Stimulated activated CD4-positive, alpha-beta T cell treated with anti-CD3 and anti-CD28 coated beads, TNF-alpha, amount 100 ng/mL, for 1 hour (primary cell): ENCODE measurements at regions not wholly inside any gene's neighbourhood (a gene's known extent, or its start where the extent isn't known, plus 50 kb on each side); places are given as distances from the start of the nearest gene placed in this dataset.

Source experiments
- DNase-seq, 3 donors: peaks; one replicate each; pipeline ENCODE4 v3.0.0-alpha.2; 2020; ENCODE audit warnings: low read depth in 3 of 3, low spot score in 1 of 3

DNA sequence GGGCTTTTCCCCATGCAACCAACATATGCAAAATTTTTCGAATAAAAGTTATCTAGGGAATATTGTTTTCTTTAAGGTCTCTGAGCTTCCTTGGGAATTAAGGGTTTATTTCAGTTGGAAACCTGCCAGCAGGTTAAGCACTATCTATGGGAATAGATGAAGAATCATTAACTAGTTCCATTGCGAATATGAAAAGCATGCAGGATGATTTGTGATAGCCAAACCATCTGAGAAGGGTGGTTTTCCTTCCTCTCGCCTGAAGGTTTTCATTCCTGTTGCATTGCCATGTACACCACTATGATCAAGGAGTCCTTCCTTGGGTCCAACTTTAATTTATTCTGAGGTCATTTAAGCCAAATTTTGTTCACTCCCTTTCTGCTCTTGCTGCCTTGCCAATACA lies 184.9 kb downstream of the NR2F2 start:
- DNase-seq: no peak

DNA sequence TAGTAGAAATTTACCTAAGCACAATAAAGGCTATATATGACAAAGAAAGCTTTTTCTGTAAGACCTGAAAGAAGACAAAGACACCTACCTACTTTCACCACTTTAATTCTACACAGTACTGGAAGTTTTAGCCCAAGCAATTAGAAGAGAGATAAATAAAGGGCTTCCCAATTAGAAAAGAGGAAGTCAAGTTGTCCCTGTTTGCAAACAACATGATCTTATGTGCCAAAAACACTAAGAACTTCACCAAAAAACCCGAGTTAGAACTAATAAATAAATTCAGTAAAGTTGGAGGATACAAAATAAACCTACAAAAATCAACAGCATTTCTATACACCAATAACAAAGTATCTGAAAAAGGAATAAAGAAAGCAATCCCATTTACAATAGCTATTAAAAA lies 190.9 kb downstream of the NR2F2 start:
- DNase-seq: no peak

DNA sequence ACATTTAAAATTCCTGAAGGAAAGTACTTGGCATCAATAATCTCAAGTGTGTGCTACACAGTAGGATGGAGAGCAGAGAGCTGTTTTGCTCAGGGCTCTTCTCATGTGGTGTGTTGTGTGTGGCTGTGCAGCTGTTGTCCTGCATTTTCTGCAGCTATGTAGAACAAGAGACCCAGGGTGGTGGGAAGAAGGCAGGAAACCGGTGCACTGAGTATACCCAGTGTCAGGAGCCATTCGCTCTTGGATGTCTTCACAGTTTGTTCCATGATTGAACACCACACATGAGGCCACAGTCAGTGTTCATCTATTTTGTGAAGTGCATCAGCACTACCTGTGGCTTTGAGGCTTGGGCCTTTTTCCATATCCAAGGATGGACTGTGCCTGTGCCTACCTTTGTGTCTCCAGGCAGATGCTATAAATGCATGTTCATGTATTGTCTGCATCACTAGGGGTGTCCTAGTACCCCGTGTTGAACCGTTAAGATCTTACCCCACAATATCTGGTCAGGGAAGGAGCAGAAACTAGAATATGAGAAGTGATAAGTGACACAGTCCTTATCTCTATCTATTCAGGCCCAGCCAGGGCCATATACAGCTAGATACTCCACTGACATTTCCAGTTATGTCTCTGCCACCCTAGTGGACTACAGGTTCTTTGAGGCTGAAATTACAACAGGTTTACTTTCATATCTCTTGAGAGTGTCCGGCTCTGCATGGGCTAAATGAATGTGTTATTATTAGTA lies 194.3 kb downstream of the NR2F2 start:
- DNase-seq: no peak

DNA sequence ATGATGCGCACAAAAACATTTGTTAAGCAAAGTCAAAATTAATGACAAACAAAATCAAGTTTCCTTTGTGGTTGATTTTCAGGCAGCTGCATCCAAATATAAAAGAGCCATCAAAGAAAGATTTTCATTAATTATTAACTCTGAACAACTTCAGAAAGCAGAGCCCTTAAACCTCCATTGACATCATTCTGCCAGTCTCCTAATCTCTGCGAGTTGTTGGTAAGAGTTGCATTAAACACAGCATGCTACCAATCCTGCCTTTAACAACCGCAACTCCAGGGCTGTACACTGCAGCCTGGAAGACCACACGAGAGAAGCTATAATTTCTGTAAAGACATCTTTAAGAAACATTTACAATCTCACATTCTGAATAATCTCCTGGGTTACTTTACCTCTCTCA lies 204.6 kb downstream of the NR2F2 start:
- no peak for DNase-seq

DNA sequence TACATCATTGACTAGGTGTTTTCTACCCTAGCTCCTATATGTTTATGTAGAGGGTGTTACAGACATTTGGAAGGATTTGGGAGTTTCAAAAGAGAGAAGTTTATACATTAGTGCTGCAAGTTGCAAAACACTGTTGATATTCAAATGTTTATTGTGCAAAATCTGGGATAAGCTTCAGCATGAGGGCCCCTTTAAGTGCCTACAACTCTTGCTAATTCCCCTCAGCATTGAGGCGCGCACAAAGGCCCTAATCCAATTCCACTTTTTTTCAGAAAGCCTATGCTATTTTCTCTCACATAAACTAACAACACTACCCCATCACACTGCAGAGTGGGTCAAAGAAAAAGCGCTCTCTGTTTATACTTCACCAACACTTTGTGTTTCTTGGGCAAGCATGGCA lies 208.0 kb downstream of the NR2F2 start:
- DNase-seq: no peak

DNA sequence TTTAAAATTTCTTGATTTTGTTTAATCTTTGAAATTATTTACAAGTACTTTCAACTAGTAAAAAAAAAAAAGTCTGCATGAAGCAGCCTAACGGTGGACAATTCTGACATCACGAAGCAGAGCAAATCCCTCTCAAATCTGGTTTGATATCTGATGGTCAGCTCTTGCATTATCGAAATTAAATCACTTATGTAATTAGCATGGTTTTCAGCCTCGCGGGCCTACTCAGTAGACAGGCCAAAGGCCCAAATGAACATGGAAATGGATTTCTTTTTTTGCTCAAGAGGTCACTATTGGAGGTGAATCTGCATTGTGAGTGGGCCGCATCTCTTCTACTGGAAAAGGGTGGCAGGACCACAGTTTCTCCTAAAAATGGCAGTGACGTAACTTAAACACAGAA lies 209.8 kb downstream of the NR2F2 start:
- DNase-seq: no peak

DNA sequence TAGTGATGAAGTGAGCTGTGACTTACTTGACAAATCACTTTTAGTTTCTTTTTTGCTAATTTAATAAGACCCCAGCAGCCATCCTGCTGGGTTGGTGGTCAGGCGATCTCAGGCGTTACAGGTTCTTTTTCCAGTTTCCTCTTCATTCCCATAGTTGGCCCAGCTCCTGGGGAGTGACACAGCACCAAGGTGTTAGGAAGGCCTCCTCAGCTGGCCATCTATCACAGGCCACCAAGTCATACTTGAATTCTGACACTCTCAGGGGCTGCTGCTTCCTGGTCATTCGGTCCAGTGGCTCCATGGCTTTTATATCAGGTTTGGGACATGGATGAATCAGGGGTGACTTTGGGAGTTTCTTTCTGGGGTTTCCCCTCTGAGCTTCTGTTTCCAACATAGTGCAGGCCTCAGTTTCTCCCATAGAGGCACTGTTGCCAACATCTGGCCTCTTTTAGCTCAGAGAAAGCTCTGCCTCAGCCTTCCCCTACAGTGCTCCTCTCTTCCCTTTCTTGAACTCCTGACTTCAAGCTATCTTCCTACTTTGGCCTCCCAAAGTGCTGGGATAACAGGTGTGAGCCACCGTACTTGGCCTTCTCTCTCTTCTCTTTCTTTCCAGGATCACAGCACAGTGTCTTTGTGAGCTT lies 211.8 kb downstream of the NR2F2 start:
- DNase-seq: no peak

DNA sequence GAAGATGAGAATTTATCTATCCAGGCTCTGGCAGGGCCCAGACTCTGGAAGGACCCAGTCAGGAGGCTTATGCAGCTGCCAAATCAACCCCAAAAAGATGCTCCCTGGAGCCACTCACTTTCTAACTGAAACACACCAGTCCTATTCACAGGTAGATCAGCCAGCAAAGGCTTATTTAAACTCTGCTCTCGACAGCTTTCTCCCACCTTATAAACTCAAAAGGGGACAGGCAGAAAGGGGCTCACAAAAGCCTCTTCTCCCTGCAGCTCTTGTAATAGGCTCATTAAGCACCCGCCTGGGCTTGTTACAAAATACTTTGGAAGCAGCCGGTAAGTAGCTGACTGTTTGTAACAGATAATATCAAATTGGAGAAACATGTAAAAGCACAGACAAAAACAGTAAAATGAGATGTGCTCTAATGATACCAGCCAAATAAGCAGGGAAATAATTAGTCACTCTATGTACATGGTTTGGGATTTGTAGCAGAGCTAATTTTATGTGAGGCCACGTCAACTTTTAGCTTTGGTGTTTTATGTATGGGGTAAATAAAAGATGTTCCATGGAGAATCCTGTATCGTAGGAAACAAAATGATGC lies 213.8 kb downstream of the NR2F2 start:
- DNase-seq: no peak

DNA sequence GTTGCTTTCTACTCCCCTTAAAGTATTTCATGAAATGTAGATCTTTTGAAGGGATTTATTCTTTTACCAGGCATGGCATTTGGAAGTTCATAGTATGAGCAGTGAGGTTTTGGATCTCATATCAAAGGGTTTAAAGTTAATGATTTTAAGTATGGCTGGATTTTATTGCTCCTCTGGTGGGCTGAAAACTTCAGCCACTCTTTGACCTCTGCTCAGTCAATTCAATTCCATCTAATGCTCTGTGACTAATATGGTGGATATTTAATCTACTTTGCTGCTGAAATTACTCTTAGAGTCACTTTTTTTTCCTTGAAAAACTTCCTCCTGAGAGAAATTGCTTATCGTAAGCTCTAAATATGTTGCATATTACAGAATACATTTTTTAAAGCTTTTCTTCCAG lies 218.6 kb downstream of the NR2F2 start:
- no peak for DNase-seq

DNA sequence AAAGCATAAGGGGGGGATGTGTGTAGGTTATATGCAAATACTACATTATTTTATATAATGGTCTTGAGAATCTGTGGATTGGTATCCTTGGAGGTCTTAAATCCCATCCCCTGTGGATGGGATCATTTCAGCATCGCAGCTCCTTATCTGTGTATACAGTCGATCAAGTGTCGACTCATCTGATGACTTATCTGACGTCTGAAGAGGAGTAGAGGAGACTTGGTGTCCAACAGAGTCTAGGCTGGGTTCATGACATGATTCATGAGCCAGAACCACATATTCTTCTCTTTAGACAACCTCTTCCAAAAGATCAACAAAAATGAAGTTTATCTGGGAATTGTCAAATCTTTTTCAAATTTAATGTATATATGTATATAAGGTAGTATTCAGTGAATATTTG lies 220.7 kb downstream of the NR2F2 start:
- no peak for DNase-seq

DNA sequence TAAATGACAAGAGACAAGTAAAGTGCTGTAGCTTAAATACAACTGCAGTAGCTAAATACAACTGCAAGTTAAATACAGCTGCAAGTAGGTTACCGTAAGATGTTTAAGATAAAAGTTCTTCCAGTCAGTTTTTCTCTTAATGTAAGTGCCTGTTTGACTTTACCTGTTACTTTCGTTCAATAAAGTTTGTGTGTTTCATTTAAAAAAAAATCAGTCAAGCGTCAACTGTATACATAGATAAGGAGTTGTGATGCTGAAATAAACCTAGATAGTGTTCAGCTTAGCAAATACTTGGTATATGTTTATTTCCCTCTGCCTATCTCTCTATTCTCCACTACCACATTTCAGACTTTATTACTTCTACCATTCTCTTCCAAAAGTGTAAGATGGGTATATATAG lies 221.2 kb downstream of the NR2F2 start:
- no peak for DNase-seq

DNA sequence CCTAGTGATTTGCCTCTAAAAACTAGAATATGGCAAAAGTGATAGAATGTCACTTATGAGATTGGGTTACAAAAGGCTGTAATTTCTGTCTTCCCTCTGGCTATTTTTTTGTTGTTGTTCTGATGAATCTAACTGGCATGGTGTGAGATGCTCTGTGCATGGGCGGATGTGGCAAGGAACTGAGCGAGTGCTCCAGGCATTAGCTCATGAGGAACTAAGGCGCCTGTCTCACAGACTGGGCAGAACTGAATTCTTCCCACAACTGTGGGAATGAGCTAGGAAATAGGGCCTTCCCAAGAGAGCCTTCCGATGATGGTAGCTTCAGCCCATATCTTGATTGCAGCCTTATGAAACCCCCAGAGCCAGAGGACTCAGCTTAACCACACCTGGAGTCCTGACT lies 222.5 kb downstream of the NR2F2 start:
- DNase-seq: no peak

DNA sequence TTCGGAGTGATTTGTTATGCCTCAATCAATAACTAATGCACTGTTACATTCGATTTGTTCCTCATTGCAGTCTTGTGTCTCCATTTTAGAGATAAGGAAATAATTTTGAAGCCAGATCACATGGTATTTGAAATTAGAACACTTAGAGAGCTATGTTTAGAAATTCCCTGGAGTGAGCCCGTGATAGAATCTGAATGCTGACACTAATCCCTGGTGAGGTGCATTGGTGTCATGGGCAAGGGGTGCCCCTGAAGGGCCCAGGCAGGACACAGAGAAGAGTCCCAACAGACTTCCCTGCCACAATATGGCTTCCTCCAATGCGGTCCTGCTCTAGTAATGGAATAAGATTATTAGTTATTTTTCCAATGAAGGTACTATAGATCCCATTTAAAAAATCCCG lies 223.0 kb downstream of the NR2F2 start:
- DNase-seq: no peak

DNA sequence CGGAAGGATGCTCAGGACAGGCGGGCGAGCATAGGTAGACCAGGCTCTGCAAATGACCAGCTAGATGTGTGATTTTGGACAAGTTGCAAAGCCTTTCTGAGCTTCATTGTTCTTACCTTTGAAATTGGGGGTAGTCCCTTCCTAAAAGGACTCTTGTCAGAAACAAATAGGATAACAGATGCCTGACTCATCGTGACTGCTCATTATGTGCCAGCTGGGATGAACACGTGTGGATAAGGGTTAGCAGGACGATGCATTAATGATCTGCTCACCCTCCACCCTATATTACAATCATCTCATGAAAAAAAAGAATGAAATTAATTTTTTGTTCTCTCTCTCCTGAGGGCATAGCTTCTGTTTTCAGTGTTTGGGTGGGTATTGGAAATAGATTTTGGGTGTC lies 223.4 kb downstream of the NR2F2 start:
- DNase-seq: no peak

DNA sequence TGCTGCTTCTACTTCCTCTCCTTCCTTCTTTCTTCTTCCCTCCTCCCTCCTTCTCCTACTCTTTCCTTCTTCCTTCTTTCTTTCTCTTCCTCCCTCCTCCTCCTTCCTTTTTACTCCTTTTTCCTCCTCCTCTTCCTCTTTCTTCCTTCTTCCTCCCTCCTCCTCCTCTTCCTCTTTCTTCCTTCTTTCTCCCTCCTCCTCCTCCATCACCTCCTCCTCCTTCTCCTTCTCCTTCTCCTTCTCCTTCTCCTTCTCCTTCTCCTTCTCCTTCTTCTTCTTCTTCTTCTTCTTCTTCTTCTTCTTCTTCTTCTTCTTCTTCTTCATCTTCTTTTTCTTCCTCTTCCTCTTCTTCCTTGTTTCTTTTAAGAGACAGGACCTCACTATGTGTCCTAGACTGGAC lies 224.0 kb downstream of the NR2F2 start:
- no peak for DNase-seq

DNA sequence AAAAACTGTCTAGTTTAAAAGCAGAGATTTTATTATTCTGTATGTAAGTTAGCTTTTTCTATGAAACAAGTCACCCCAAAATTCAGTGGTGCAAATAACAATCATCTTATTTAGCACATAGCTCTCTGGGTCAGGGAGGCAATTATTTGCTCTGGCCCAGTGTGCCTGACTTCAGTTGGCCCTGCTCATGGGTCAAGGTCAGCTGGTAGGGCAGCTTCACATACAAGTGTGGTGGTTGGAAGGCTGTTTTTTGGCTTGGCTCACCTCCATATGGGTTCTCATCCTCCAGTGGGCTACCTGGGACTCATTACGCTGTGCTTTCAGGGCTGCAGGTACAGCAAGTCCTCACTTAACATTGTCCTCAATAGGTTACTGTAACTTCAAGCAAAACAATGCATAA lies 228.6 kb downstream of the NR2F2 start:
- no peak for DNase-seq

DNA sequence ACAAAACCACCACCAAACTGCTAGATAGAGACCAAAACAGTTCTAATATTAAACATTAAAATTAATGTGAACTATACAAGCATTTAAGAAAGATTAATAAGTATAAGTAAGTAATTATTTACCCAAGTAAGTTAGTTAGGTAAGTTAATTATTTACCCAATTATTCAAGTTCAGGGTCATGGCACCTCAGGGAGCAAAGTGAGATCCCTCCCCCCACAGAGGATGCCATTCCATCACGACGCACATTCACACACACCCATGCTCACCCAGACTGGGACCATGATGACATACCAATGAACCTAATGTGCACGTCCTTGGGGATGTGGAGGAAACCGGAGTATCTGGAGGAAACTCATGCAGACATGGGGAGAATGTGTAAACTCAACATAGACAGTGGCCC lies 229.1 kb downstream of the NR2F2 start:
- DNase-seq: no peak

DNA sequence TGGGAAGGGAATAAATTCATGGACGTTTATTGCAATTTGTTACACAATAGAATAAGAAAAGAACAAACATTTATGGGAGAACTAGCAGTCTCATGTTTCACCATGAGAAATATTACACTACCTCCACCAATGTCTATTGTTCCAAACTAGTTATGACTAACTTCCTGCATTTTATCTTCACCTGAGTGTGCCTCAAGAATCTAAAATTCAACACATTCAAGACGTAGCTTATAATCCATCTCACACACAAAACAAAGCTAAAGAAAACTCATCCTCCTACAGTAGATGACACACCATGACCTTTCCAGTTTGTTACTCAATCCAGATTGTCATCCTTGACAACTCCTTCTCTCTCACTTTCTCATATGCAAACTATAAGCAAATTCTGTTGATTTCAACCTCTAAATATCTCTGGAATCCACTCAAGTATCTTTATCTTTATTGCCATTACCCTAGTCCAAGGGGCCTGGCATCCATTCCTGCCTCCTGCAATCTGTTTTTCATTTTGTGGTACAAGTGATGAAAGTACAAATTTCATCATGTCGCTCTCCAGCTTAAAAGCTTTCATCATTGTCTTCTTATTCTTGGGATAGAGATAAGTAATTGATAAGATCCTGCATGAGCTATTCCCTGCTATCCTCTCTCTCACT lies 229.9 kb downstream of the NR2F2 start:
- DNase-seq: no peak

DNA sequence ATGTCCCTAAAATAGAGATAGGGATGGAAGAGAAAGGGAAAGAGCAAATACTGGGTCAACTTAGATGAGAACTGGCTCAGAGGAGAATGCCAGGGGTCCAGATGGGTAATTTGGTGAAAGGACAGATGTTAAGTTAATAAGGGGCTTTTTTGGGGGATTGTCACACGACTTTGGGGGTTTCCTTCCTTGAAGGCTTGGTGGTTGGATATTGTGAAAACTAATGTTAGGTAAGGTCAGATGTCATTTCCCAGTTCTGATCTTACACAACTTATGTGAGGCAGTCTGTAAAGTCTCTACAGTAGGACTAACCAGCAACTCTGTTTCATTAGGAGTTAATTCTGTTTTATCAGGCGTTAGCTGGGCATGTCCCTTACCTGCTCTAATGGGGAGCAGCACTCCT lies 231.1 kb downstream of the NR2F2 start:
- no peak for DNase-seq

DNA sequence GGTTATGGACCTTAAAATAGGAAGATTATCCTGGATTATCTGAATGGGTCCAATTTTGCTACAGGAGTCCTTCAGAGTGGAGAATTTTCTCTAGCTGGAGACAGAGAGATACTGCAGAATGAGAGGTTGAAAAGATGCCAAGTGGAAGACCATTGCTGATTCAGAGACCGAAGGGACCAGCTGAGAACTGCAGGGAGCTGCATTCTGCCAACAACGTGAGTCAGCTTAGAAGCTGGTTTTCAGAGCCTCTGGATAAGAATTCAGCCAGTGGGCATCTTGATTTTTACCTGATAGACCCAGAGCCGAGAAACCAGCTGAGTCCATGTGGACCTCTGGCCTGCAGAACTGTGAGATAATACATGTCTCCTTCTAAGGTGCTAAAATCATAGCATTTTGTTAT lies 234.0 kb downstream of the NR2F2 start:
- no peak for DNase-seq

DNA sequence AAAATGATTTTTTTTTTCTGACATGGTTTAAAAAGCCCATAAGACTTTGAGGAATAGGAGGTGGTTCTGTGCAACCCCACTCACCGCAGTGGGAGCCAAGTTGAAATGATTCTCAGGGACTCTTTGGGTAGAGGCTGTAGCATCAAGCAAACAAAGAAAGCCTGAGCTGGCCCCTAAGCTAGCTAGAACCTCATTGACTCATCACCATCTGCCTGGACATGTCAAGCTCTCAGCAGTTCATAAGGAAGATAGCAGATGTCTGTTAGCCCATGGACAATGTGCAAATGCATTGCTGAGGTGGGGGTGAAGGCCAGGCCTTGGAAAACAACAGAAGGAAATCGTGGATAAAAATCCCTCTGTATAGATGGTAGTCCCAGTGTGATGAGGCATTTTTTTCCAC lies 234.8 kb downstream of the NR2F2 start:
- DNase-seq: no peak

DNA sequence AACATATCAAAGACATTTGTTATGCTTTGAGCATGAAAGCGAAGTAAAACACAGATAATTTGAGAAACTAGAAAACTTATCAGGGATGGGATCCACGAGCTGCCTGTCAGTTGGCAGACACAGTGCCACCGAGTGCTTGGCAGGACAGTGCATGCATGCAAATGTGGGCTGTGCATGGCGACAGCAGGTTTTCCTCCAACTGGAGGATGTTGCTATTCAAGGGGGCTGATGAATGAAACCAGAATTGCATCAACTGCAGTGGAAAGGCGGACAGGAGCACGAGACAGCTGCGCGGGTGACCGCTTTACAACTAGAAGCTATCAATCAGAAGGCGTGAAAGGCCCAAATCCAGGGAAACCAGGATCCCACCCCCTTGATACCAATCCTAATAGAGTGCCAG lies 244.3 kb downstream of the NR2F2 start:
- no peak for DNase-seq
